ENCODE measurements at regions not wholly inside any gene's neighbourhood (a gene's known extent, or its start where the extent isn't known, plus 50 kb on each side); places are given as distances from the start of the nearest gene placed in this dataset.

- no peak for DNase-seq (ENCODE audit: low read depth)
Measured at GRCh38 chr3:168157099-168157700, 61.5 kb upstream of the GOLIM4 start.

GRCh38 chr3:168156479-168156878 lies 60.8 kb upstream of the GOLIM4 start:
- DNase-seq (ENCODE audit: low read depth), result no peak

- no peak for DNase-seq (ENCODE audit: low read depth)
Measured at GRCh38 chr3:168155303-168155702, 59.6 kb upstream of the GOLIM4 start.

GRCh38 chr3:168154089-168154488 lies 58.4 kb upstream of the GOLIM4 start:
- no peak for DNase-seq (ENCODE audit: low read depth)

GRCh38 chr3:168152149-168152548 lies 56.4 kb upstream of the GOLIM4 start:
- no peak for DNase-seq (ENCODE audit: low read depth)
